Central memory CD8-positive, alpha-beta T cell (primary cell): ENCODE measurements at regions not wholly inside any gene's neighbourhood (a gene's known extent, or its start where the extent isn't known, plus 50 kb on each side); places are given as distances from the start of the nearest gene placed in this dataset.

Experiments used
- ATAC-seq: fragments of 150-1000 bp; cut with Tn5 transposase; replicated peaks from 2 replicates; pipeline ENCODE4 v1.10.0; 2022; ENCODE audit warnings: mild to moderate bottlenecking, moderate FRiP score, moderate number of reproducible peaks; ENCODE audit not compliant: poor library complexity, severe bottlenecking; ENCODE audit errors: extremely low read depth
- DNase-seq, 2 donors: peaks; one replicate each; pipeline ENCODE4 v3.0.0; 2021; ENCODE audit warnings: low spot score in 2 of 2
- H3K27ac Mint-ChIP-seq: one replicate; pipeline ENCODE4 v1.8.0; 2022; ENCODE audit warnings: low read depth, mild to moderate bottlenecking, moderate library complexity, mixed read lengths
- H3K27me3 Mint-ChIP-seq: one replicate; pipeline ENCODE4 v1.8.0; 2022; ENCODE audit warnings: mixed read lengths
- H3K36me3 Mint-ChIP-seq: one replicate; pipeline ENCODE4 v1.8.0; 2022; ENCODE audit warnings: mild to moderate bottlenecking, moderate library complexity, mixed read lengths; ENCODE audit not compliant: insufficient read depth
- H3K4me1 Mint-ChIP-seq: one replicate; pipeline ENCODE4 v1.8.0; 2022; ENCODE audit warnings: mixed read lengths
- H3K4me3 Mint-ChIP-seq: one replicate; pipeline ENCODE4 v1.8.0; 2022; ENCODE audit warnings: mild to moderate bottlenecking, moderate library complexity, mixed read lengths
- H3K9me3 Mint-ChIP-seq: one replicate; pipeline ENCODE4 v1.8.0; 2022; ENCODE audit warnings: mixed read lengths

- ATAC-seq: no peak
- no peak overlapping the region for H3K4me3 Mint-ChIP-seq
- no peaks in the 10 kb centered on the region for H3K27me3 Mint-ChIP-seq
- H3K9me3 Mint-ChIP-seq: peaks cover 43% of the 10 kb centered on the region
- no peaks in the 10 kb centered on the region for H3K4me1 Mint-ChIP-seq
- H3K36me3 Mint-ChIP-seq: no peaks in the 10 kb centered on the region
- no peak for DNase-seq
- H3K27ac Mint-ChIP-seq: no peak overlapping the region
Measured at GRCh38 chr16:64455275-64455674, 666.6 kb downstream of the CDH11 start.

GRCh38 chr16:64453646-64454045, 668.2 kb downstream of the CDH11 start:
- Mint-ChIP-seq H3K27ac (no peak overlapping the region), H3K4me3 (no peak overlapping the region), H3K36me3 (no peaks in the 10 kb centered on the region), H3K9me3 (peaks cover 35% of the 10 kb centered on the region), H3K4me1 (no peaks in the 10 kb centered on the region), H3K27me3 (no peaks in the 10 kb centered on the region)
- ATAC-seq (no peak), DNase-seq (no peak)

DNA sequence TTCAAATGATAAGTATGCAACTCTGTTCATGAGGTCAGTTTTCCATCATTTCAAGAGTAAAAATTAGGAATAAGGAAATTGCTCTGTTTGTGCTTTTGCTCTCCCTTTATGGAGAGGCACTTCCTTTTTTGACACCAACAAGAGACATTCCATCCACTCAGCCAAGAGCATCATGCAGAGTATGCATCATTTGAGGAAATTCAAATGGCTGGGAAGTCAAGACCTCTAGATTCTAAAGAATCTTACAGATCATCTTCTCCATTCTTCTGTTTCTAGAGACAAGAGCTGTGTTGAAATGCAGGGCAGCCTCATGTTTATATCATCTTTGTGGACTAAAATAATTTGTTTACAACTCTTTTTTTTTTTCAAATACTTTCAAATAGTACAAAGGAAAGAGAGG, 669.4 kb downstream of the CDH11 start:
- DNase-seq (no peak), ATAC-seq (no peak)
- H3K4me1 Mint-ChIP-seq: no peaks in the 10 kb centered on the region
- H3K36me3 Mint-ChIP-seq: no peaks in the 10 kb centered on the region
- H3K27ac Mint-ChIP-seq: no peak overlapping the region
- H3K4me3 Mint-ChIP-seq: no peak overlapping the region
- no peaks in the 10 kb centered on the region for H3K27me3 Mint-ChIP-seq
- peaks cover 33% of the 10 kb centered on the region for H3K9me3 Mint-ChIP-seq

- peaks cover 31% of the 10 kb centered on the region for H3K9me3 Mint-ChIP-seq
- H3K27me3 Mint-ChIP-seq: no peaks in the 10 kb centered on the region
- H3K27ac Mint-ChIP-seq: no peak overlapping the region
- ATAC-seq (no peak), DNase-seq (no peak)
- no peaks in the 10 kb centered on the region for H3K36me3 Mint-ChIP-seq
- H3K4me1 Mint-ChIP-seq: no peaks in the 10 kb centered on the region
- H3K4me3 Mint-ChIP-seq: no peak overlapping the region
Measured at GRCh38 chr16:64450177-64450576, 671.7 kb downstream of the CDH11 start.

GRCh38 chr16:64449506-64449905, 672.4 kb downstream of the CDH11 start:
- ATAC-seq (no peak), DNase-seq (no peak)
- Mint-ChIP-seq H3K27me3 (no peaks in the 10 kb centered on the region), H3K36me3 (no peaks in the 10 kb centered on the region), H3K4me1 (no peaks in the 10 kb centered on the region), H3K27ac (no peak overlapping the region), H3K4me3 (no peak overlapping the region), H3K9me3 (peaks cover 27% of the 10 kb centered on the region)

GRCh38 chr16:64445649-64446048, 676.2 kb downstream of the CDH11 start:
- DNase-seq (no peak), ATAC-seq (no peak)
- H3K4me3 Mint-ChIP-seq: no peak overlapping the region
- peaks cover 22% of the 10 kb centered on the region for H3K9me3 Mint-ChIP-seq
- H3K36me3 Mint-ChIP-seq: no peaks in the 10 kb centered on the region
- H3K4me1 Mint-ChIP-seq: no peaks in the 10 kb centered on the region
- H3K27me3 Mint-ChIP-seq: no peaks in the 10 kb centered on the region
- no peak overlapping the region for H3K27ac Mint-ChIP-seq

DNA sequence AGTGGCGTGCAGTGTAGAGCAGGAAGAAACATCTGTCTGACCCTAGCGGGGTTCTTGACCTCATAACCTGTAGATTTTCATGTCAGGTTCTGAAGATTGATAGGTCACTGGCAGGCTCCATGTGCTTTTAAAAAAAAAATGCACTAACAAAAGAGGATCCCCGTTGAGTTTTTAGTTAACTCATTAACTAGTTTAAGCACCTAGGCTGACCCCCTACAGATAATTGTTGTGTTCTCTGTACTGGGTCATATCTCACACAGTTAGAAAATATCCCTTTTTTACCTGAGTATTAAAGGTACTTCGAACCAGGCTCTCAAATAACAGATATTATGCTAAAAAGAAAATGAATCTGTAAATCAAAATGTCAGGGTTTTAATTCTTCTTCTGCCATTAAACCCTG, 676.6 kb downstream of the CDH11 start:
- DNase-seq: no peak
- no peaks in the 10 kb centered on the region for H3K36me3 Mint-ChIP-seq
- H3K27me3 Mint-ChIP-seq: no peaks in the 10 kb centered on the region
- no peak for ATAC-seq
- no peak overlapping the region for H3K4me3 Mint-ChIP-seq
- no peaks in the 10 kb centered on the region for H3K4me1 Mint-ChIP-seq
- no peak overlapping the region for H3K27ac Mint-ChIP-seq
- H3K9me3 Mint-ChIP-seq: peaks cover 20% of the 10 kb centered on the region

DNA sequence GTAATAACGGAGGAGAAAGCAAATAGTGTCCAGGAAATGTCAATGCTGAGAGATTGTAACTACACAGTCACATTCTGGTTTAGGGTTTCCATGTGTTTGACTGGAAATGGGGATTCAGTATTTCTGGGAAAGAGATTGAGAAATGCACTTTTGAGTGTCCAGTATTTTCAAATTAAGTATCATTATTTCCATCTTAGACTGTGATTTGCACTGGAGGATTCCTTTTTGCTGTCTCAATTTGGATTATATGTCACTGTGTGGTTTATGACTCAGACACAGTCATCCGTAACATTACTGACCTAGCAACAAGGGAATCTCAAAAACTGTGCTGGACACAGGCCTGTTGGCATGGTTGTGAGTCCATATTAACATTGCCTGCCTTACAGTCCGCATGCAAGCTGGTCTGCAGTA, 681.4 kb downstream of the CDH11 start:
- Mint-ChIP-seq H3K27ac (no peak overlapping the region), H3K4me3 (no peak overlapping the region), H3K4me1 (no peaks in the 10 kb centered on the region), H3K27me3 (no peaks in the 10 kb centered on the region), H3K36me3 (no peaks in the 10 kb centered on the region), H3K9me3 (peaks cover 16% of the 10 kb centered on the region)
- ATAC-seq (no peak), DNase-seq (no peak)

- DNase-seq (no peak), ATAC-seq (no peak)
- no peaks in the 10 kb centered on the region for H3K36me3 Mint-ChIP-seq
- peaks cover 16% of the 10 kb centered on the region for H3K9me3 Mint-ChIP-seq
- no peaks in the 10 kb centered on the region for H3K4me1 Mint-ChIP-seq
- H3K4me3 Mint-ChIP-seq: no peak overlapping the region
- no peaks in the 10 kb centered on the region for H3K27me3 Mint-ChIP-seq
- H3K27ac Mint-ChIP-seq: no peak overlapping the region
Measured at GRCh38 chr16:64440005-64440404, 681.9 kb downstream of the CDH11 start.

DNA sequence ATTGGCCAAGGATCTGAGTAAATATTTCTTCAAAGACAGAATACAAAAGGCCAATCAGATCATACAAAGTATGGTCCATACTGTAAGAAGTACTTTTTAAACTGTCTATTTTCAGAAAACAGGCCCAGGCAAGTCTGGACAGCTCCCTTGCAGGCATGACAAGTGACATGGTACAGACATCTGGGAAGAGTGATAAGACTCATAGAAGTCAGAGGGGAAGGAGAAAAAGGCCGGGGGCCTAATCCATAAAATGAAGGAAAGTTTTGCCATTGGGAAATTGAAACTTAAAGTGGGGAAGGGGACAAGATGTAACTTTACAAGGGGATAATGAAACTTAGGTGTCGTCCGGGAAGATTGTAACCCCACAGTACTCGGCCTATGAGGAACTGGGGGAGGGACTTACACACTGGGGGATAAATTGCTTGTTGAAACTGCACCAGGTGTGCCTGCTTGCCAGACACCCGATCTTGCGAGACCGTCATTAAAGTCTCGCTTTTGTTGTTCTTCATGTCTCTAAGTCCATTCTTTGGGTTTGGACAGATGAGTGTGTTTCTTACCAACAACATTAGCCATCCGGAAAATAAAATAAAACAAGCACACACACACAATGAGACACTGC, 684.0 kb downstream of the CDH11 start:
- Mint-ChIP-seq H3K27me3 (no peaks in the 10 kb centered on the region), H3K4me1 (no peaks in the 10 kb centered on the region), H3K27ac (no peak overlapping the region), H3K36me3 (no peaks in the 10 kb centered on the region), H3K4me3 (no peak overlapping the region), H3K9me3 (peaks cover 19% of the 10 kb centered on the region)
- DNase-seq: no peak
- ATAC-seq: no peak

GRCh38 chr16:64434526-64435069, 687.3 kb downstream of the CDH11 start:
- Mint-ChIP-seq H3K4me1 (no peaks in the 10 kb centered on the region), H3K9me3 (peaks cover 24% of the 10 kb centered on the region), H3K27me3 (no peaks in the 10 kb centered on the region), H3K36me3 (no peaks in the 10 kb centered on the region), H3K27ac (no peak overlapping the region), H3K4me3 (no peak overlapping the region)
- DNase-seq: no peak
- no peak for ATAC-seq

GRCh38 chr16:64428463-64429113, 693.3 kb downstream of the CDH11 start:
- H3K36me3 Mint-ChIP-seq: no peaks in the 10 kb centered on the region
- DNase-seq (no peak), ATAC-seq (no peak)
- H3K27me3 Mint-ChIP-seq: no peaks in the 10 kb centered on the region
- H3K27ac Mint-ChIP-seq: no peak overlapping the region
- H3K9me3 Mint-ChIP-seq: peaks cover 23% of the 10 kb centered on the region
- H3K4me3 Mint-ChIP-seq: no peak overlapping the region
- no peaks in the 10 kb centered on the region for H3K4me1 Mint-ChIP-seq

- Mint-ChIP-seq H3K4me1 (no peaks in the 10 kb centered on the region), H3K9me3 (peaks cover 11% of the 10 kb centered on the region), H3K36me3 (no peaks in the 10 kb centered on the region), H3K27me3 (no peaks in the 10 kb centered on the region), H3K27ac (no peak overlapping the region), H3K4me3 (no peak overlapping the region)
- no peak for DNase-seq
- no peak for ATAC-seq
Measured at GRCh38 chr16:64426131-64426666, 695.7 kb downstream of the CDH11 start.
